ENCODE measurements at regions not wholly inside any gene's neighbourhood (a gene's known extent, or its start where the extent isn't known, plus 50 kb on each side); places are given as distances from the start of the nearest gene placed in this dataset.

- ChIA-PET POLR2A (no interaction called here), CTCF (no interaction called here)
Observed at GRCh38 chr9:23555851-23556250, 270.2 kb downstream of the ELAVL2 start.

GRCh38 chr9:23556459-23556858 is 269.6 kb downstream of the ELAVL2 start:
- ChIA-PET CTCF (no interaction called here), POLR2A (no interaction called here)

- CTCF ChIA-PET, result no interaction called here
Observed at GRCh38 chr9:23557689-23558088, 268.4 kb downstream of the ELAVL2 start.

GRCh38 chr9:23559522-23559921 is 266.5 kb downstream of the ELAVL2 start:
- ChIA-PET CTCF (no interaction called here), POLR2A (no interaction called here)

More at GRCh38 chr9:23557689-23558088, 268.4 kb downstream of the ELAVL2 start:
- POLR2A ChIA-PET, result no interaction called here

- CTCF ChIA-PET, result no interaction called here
- POLR2A ChIA-PET, result no interaction called here
Observed at GRCh38 chr9:23563517-23563916, 262.5 kb downstream of the ELAVL2 start.

GRCh38 chr9:23567516-23568165 is 258.4 kb downstream of the ELAVL2 start:
- ChIA-PET CTCF (no interaction called here), POLR2A (no interaction called here)

GRCh38 chr9:23571414-23572104 is 254.5 kb downstream of the ELAVL2 start:
- POLR2A ChIA-PET, result no interaction called here

GRCh38 chr9:23573800-23574199 is 252.2 kb downstream of the ELAVL2 start:
- ChIA-PET POLR2A (no interaction called here), CTCF (no interaction called here)

More at GRCh38 chr9:23571414-23572104, 254.5 kb downstream of the ELAVL2 start:
- CTCF ChIA-PET, result no interaction called here

GRCh38 chr9:23577611-23578010 is 248.4 kb downstream of the ELAVL2 start:
- ChIA-PET CTCF (no interaction called here), POLR2A (no interaction called here)

- ChIA-PET POLR2A (no interaction called here), CTCF (no interaction called here)
Observed at GRCh38 chr9:23581931-23582330, 244.1 kb downstream of the ELAVL2 start.

- CTCF ChIA-PET, result no interaction called here
- POLR2A ChIA-PET, result no interaction called here
Observed at GRCh38 chr9:23582836-23583235, 243.2 kb downstream of the ELAVL2 start.

GRCh38 chr9:23586906-23587305 is 239.1 kb downstream of the ELAVL2 start:
- CTCF ChIA-PET, result no interaction called here
- POLR2A ChIA-PET, result no interaction called here

- POLR2A ChIA-PET, result no interaction called here
- CTCF ChIA-PET, result no interaction called here
Observed at GRCh38 chr9:23587433-23587832, 238.6 kb downstream of the ELAVL2 start.

- POLR2A ChIA-PET, result no interaction called here
- CTCF ChIA-PET, result no interaction called here
Observed at GRCh38 chr9:23587903-23588302, 238.1 kb downstream of the ELAVL2 start.

GRCh38 chr9:23590276-23591000 is 235.6 kb downstream of the ELAVL2 start:
- ChIA-PET POLR2A (no interaction called here), CTCF (no interaction called here)

- ChIA-PET POLR2A (no interaction called here), CTCF (no interaction called here)
Observed at GRCh38 chr9:23594421-23594820, 231.6 kb downstream of the ELAVL2 start.

- ChIA-PET CTCF (no interaction called here), POLR2A (interaction anchor here (0.6 kb wide), 1 partner anchor 312 kb away, joined by 3 read pairs; no protein-coding TSS in a partner anchor)
Observed at GRCh38 chr9:23596913-23597634, 229.0 kb downstream of the ELAVL2 start.

GRCh38 chr9:23598994-23599393 is 227.0 kb downstream of the ELAVL2 start:
- CTCF ChIA-PET, result no interaction called here
- POLR2A ChIA-PET, result no interaction called here

GRCh38 chr9:23603311-23603710 is 222.7 kb downstream of the ELAVL2 start:
- ChIA-PET CTCF (no interaction called here), POLR2A (no interaction called here)

- CTCF ChIA-PET, result no interaction called here
- POLR2A ChIA-PET, result no interaction called here
Observed at GRCh38 chr9:23606107-23606506, 219.9 kb downstream of the ELAVL2 start.

GRCh38 chr9:23608456-23608855 is 217.6 kb downstream of the ELAVL2 start:
- CTCF ChIA-PET, result no interaction called here
- POLR2A ChIA-PET, result no interaction called here

Measured in activated CD8-positive, alpha-beta memory T cell treated with anti-CD3 and anti-CD28 coated beads for 36 hours (primary cell).